Osteoblast (primary cell): ENCODE measurements at regions not wholly inside any gene's neighbourhood (a gene's known extent, or its start where the extent isn't known, plus 50 kb on each side); places are given as distances from the start of the nearest gene placed in this dataset.

Experiments used
- DNase-seq: peaks from one replicate; pipeline ENCODE4 v3.0.0; 2011; ENCODE audit warnings: low spot score, mixed read lengths; ENCODE audit not compliant: insufficient read length; ENCODE audit errors: missing footprints
- H2AFZ ChIP-seq: 2 replicates; pipeline ENCODE4 v1.6.0; 2011; ENCODE audit warnings: mild to moderate bottlenecking, low read length
- H3K27ac ChIP-seq: 2 replicates; pipeline ENCODE4 v1.5.1; 2011; ENCODE audit warnings: mild to moderate bottlenecking, low read depth, low read length, moderate library complexity
- H3K27me3 ChIP-seq: 2 replicates; pipeline ENCODE4 v1.6.0; 2012; ENCODE audit warnings: mild to moderate bottlenecking, control low read depth, inconsistent platforms, low read length, moderate library complexity; ENCODE audit not compliant: insufficient read depth
- H3K36me3 ChIP-seq: 2 replicates; pipeline ENCODE4 v1.5.1; 2011; ENCODE audit warnings: mild to moderate bottlenecking, low read length, control low read depth, moderate library complexity; ENCODE audit not compliant: insufficient read depth
- H3K4me1 ChIP-seq: 2 replicates; pipeline ENCODE4 v1.5.1; 2011; ENCODE audit warnings: mild to moderate bottlenecking, low read length, control low read depth, moderate library complexity; ENCODE audit not compliant: insufficient read depth
- H3K4me2 ChIP-seq: 2 replicates; pipeline ENCODE4 v1.6.0; 2011; ENCODE audit warnings: mild to moderate bottlenecking, low read length; ENCODE audit not compliant: insufficient read depth
- H3K4me3 ChIP-seq: fragments of 200-600 bp; sonication (generic); 3 replicates; pipeline ENCODE4 v1.5.1; 2012; ENCODE audit warnings: mild to moderate bottlenecking, low read length, inconsistent platforms; ENCODE audit not compliant: insufficient read depth
- H3K79me2 ChIP-seq: 2 replicates; pipeline ENCODE4 v1.6.0; 2012; ENCODE audit warnings: mild to moderate bottlenecking, low read length, control low read depth, inconsistent platforms; ENCODE audit not compliant: insufficient read depth
- H3K9me3 ChIP-seq: 2 replicates; pipeline ENCODE4 v1.5.1; 2011; ENCODE audit warnings: low read depth, low read length, control low read depth
- H4K20me1 ChIP-seq: 2 replicates; pipeline ENCODE4 v1.6.0; 2012; ENCODE audit warnings: mild to moderate bottlenecking, low read length, control low read depth; ENCODE audit not compliant: insufficient read depth
- TF ChIP-seq, protein P1 (sequence below): IDR thresholded peaks from 2 replicates; pipeline ENCODE4 v1.5.1; 2011; ENCODE audit warnings: mild to moderate bottlenecking, low read depth, low read length, moderate library complexity; ENCODE audit errors: extremely low read depth

DNA sequence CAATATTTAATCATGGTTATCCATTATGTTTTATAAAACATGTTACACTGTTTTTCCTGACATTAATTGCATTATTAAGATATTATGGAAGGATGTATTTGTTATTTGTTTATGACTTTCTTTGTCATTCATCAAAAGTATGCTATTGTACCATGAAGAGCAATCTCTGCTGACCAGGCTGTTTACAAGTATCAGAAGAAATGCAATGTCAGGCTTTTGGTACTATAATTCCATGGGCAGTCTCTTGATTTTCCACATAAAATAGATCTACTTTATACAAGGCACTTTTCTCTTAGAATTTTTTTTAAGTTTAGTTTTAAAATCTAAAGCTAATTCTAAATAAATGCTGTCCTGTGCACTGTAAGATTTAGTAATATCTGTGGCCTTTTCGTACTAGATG lies 196.6 kb downstream of the COX7C start:
- Histone ChIP-seq H4K20me1 (no peaks in the 10 kb centered on the region), H3K4me2 (no peak overlapping the region), H3K79me2 (no peaks in the 10 kb centered on the region), H3K4me3 (no peak overlapping the region), H3K27ac (no peak overlapping the region), H3K9me3 (no peaks in the 10 kb centered on the region), H2AFZ (no peak overlapping the region), H3K36me3 (no peaks in the 10 kb centered on the region), H3K4me1 (no peaks in the 10 kb centered on the region), H3K27me3 (no peaks in the 10 kb centered on the region)
- TF ChIP-seq, protein P1, sequence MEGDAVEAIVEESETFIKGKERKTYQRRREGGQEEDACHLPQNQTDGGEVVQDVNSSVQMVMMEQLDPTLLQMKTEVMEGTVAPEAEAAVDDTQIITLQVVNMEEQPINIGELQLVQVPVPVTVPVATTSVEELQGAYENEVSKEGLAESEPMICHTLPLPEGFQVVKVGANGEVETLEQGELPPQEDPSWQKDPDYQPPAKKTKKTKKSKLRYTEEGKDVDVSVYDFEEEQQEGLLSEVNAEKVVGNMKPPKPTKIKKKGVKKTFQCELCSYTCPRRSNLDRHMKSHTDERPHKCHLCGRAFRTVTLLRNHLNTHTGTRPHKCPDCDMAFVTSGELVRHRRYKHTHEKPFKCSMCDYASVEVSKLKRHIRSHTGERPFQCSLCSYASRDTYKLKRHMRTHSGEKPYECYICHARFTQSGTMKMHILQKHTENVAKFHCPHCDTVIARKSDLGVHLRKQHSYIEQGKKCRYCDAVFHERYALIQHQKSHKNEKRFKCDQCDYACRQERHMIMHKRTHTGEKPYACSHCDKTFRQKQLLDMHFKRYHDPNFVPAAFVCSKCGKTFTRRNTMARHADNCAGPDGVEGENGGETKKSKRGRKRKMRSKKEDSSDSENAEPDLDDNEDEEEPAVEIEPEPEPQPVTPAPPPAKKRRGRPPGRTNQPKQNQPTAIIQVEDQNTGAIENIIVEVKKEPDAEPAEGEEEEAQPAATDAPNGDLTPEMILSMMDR, result no peak
- DNase-seq, result no peak

DNA sequence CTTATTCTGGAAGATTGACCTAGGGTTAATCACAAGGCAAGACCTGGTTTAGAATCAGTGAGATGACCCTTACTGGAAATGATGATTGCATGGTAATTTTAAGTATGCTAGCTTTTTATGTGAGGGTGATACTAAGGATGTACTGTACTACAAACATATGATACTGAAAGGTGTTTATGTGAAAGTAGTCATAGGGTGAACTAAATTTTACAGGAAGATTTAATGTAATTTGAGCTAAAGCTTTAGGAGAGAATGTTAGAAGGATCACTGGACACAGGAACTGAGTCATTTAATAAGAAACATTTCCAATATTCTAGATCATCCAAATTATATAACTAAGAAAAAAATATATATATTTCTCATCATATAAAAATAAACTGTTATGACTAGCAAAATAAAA lies 197.2 kb downstream of the COX7C start:
- no peaks in the 10 kb centered on the region for H3K27me3 ChIP-seq
- H2AFZ ChIP-seq, result no peak overlapping the region
- H3K4me1 ChIP-seq, result no peaks in the 10 kb centered on the region
- DNase-seq, result no peak
- H3K79me2 ChIP-seq, result no peaks in the 10 kb centered on the region
- no peak overlapping the region for H3K4me3 ChIP-seq
- no peaks in the 10 kb centered on the region for H3K9me3 ChIP-seq
- no peak overlapping the region for H3K27ac ChIP-seq
- no peaks in the 10 kb centered on the region for H3K36me3 ChIP-seq
- H4K20me1 ChIP-seq, result no peaks in the 10 kb centered on the region
- TF ChIP-seq, protein P1, result no peak
- H3K4me2 ChIP-seq, result no peak overlapping the region

DNA sequence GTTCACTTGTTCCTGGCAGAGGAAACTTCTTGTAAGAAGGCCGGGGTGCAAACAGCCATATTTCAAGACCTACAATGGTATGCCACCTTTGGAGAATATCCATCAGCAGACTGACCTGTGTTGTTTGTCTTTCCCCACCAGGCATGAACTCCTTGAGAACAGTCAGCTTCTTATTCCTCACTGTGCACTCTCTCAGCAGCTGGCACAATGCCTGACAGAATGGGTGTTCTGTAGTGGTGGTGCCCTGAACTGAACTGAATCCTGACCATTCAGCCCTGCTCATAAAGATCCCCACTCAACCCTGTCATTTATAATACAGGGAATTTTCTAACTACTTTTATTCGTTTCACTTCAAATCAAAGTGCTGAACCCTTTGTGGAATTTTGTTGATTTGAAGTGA lies 206.9 kb downstream of the COX7C start:
- Histone ChIP-seq H3K4me2 (no peak overlapping the region), H3K36me3 (no peaks in the 10 kb centered on the region), H4K20me1 (no peaks in the 10 kb centered on the region), H3K9me3 (no peaks in the 10 kb centered on the region), H3K4me1 (no peaks in the 10 kb centered on the region), H3K27me3 (no peaks in the 10 kb centered on the region), H3K27ac (no peak overlapping the region), H3K4me3 (no peak overlapping the region), H2AFZ (no peak overlapping the region), H3K79me2 (no peaks in the 10 kb centered on the region)
- DNase-seq, result no peak
- TF ChIP-seq, protein P1, result no peak

DNA sequence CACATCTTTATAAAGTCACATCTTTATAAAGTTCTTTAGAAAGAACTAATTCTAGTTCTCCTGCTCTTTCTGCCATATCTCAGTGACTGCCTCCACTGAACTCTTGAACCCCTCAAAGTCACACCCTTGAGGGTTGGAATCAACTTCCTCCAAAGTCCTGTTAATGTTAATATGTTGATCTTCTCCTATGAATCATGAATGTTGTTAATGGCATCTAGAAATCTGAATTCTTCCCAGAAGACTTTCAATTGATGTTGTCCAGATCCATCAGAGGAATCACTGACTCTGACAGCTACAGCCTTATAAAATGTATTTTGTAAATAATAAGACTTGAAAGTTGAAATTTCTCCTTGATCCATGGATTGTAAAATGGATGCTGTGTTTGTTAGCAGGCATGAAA lies 213.4 kb downstream of the COX7C start:
- no peak overlapping the region for H3K4me3 ChIP-seq
- no peak overlapping the region for H3K27ac ChIP-seq
- H3K79me2 ChIP-seq, result no peaks in the 10 kb centered on the region
- no peaks in the 10 kb centered on the region for H3K9me3 ChIP-seq
- H3K4me2 ChIP-seq, result no peak overlapping the region
- no peaks in the 10 kb centered on the region for H4K20me1 ChIP-seq
- no peaks in the 10 kb centered on the region for H3K27me3 ChIP-seq
- no peaks in the 10 kb centered on the region for H3K36me3 ChIP-seq
- H2AFZ ChIP-seq, result no peak overlapping the region
- DNase-seq, result no peak
- TF ChIP-seq, protein P1, result no peak
- no peaks in the 10 kb centered on the region for H3K4me1 ChIP-seq
